ENCODE measurements at regions not wholly inside any gene's neighbourhood (a gene's known extent, or its start where the extent isn't known, plus 50 kb on each side); places are given as distances from the start of the nearest gene placed in this dataset.
"Not testable (repeated sequence)": the region's sequence is repeated elsewhere in the genome, so short reads cannot be mapped to it uniquely, and the experiment has no call there.

- Histone ChIP-seq H3K36me3 (ENCODE audit: insufficient read depth) (no peaks in the 10 kb centered on the region), H3K9ac (no peak overlapping the region), H2AFZ (ENCODE audit: low read depth) (no peak overlapping the region), H4K20me1 (ENCODE audit: insufficient read depth) (no peaks in the 10 kb centered on the region), H3K27me3 (ENCODE audit: insufficient read depth, low read depth) (no peaks in the 10 kb centered on the region), H3K4me1 (ENCODE audit: low read depth, poor library complexity, severe bottlenecking) (peaks cover 4% of the 10 kb centered on the region), H3K79me2 (ENCODE audit: insufficient read depth, low read depth) (no peaks in the 10 kb centered on the region), H3K4me2 (no peak overlapping the region), H3K27ac (no peak overlapping the region), H3K4me3 (IDR thresholded peaks at IDR 0.05; ENCODE audit: insufficient read depth, low read depth, low read length) (no peak overlapping the region)
- no peak for TF ChIP-seq CTCF (conservative IDR thresholded peaks at IDR 0.05; ENCODE audit: low read depth, low read length)
Measured at GRCh38 chr7:32802305-32802910, 89.2 kb downstream of the KBTBD2 start.

GRCh38 chr7:32793053-32793452 lies 98.5 kb downstream of the KBTBD2 start:
- H4K20me1 ChIP-seq (ENCODE audit: insufficient read depth); H3K27ac ChIP-seq; H3K4me2 ChIP-seq; H3K36me3 ChIP-seq (ENCODE audit: insufficient read depth); H3K4me1 ChIP-seq (ENCODE audit: low read depth, poor library complexity, severe bottlenecking); H3K9ac ChIP-seq; H3K27me3 ChIP-seq (ENCODE audit: insufficient read depth, low read depth); H3K4me3 ChIP-seq (IDR thresholded peaks at IDR 0.05; ENCODE audit: insufficient read depth, low read depth, low read length); H2AFZ ChIP-seq (ENCODE audit: low read depth); H3K79me2 ChIP-seq (ENCODE audit: insufficient read depth, low read depth): not testable (repeated sequence)

GRCh38 chr7:32790766-32791430 lies 100.7 kb downstream of the KBTBD2 start:
- not testable (repeated sequence) for H3K79me2 ChIP-seq (ENCODE audit: insufficient read depth, low read depth); H3K27me3 ChIP-seq (ENCODE audit: insufficient read depth, low read depth)

GRCh38 chr7:32789266-32789665 lies 102.3 kb downstream of the KBTBD2 start:
- not testable (repeated sequence) for H3K27ac ChIP-seq; H3K4me2 ChIP-seq; H3K9ac ChIP-seq; H3K4me3 ChIP-seq (IDR thresholded peaks at IDR 0.05; ENCODE audit: insufficient read depth, low read depth, low read length); H2AFZ ChIP-seq (ENCODE audit: low read depth); H4K20me1 ChIP-seq (ENCODE audit: insufficient read depth); H3K27me3 ChIP-seq (ENCODE audit: insufficient read depth, low read depth); H3K4me1 ChIP-seq (ENCODE audit: low read depth, poor library complexity, severe bottlenecking); H3K79me2 ChIP-seq (ENCODE audit: insufficient read depth, low read depth); H3K36me3 ChIP-seq (ENCODE audit: insufficient read depth)

More at GRCh38 chr7:32790766-32791430, 100.7 kb downstream of the KBTBD2 start:
- H3K4me2 ChIP-seq; H3K4me3 ChIP-seq (IDR thresholded peaks at IDR 0.05; ENCODE audit: insufficient read depth, low read depth, low read length); H3K36me3 ChIP-seq (ENCODE audit: insufficient read depth); H3K4me1 ChIP-seq (ENCODE audit: low read depth, poor library complexity, severe bottlenecking); H4K20me1 ChIP-seq (ENCODE audit: insufficient read depth); H3K9ac ChIP-seq; H3K27ac ChIP-seq; H2AFZ ChIP-seq (ENCODE audit: low read depth): not testable (repeated sequence)

GRCh38 chr7:32788174-32788573 lies 103.4 kb downstream of the KBTBD2 start:
- H3K4me3 ChIP-seq (IDR thresholded peaks at IDR 0.05; ENCODE audit: insufficient read depth, low read depth, low read length); H4K20me1 ChIP-seq (ENCODE audit: insufficient read depth); H3K9ac ChIP-seq; H3K27me3 ChIP-seq (ENCODE audit: insufficient read depth, low read depth); H3K79me2 ChIP-seq (ENCODE audit: insufficient read depth, low read depth); H3K4me2 ChIP-seq; H3K36me3 ChIP-seq (ENCODE audit: insufficient read depth); H3K4me1 ChIP-seq (ENCODE audit: low read depth, poor library complexity, severe bottlenecking); H2AFZ ChIP-seq (ENCODE audit: low read depth); H3K27ac ChIP-seq: not testable (repeated sequence)

GRCh38 chr7:32785365-32785944 lies 106.1 kb downstream of the KBTBD2 start:
- not testable (repeated sequence) for H4K20me1 ChIP-seq (ENCODE audit: insufficient read depth); H3K36me3 ChIP-seq (ENCODE audit: insufficient read depth); H3K79me2 ChIP-seq (ENCODE audit: insufficient read depth, low read depth); H3K4me3 ChIP-seq (IDR thresholded peaks at IDR 0.05; ENCODE audit: insufficient read depth, low read depth, low read length); H3K27me3 ChIP-seq (ENCODE audit: insufficient read depth, low read depth); H3K4me1 ChIP-seq (ENCODE audit: low read depth, poor library complexity, severe bottlenecking); H2AFZ ChIP-seq (ENCODE audit: low read depth); H3K27ac ChIP-seq; H3K4me2 ChIP-seq; H3K9ac ChIP-seq

- not testable (repeated sequence) for H3K4me1 ChIP-seq (ENCODE audit: low read depth, poor library complexity, severe bottlenecking); H4K20me1 ChIP-seq (ENCODE audit: insufficient read depth); H3K36me3 ChIP-seq (ENCODE audit: insufficient read depth); H3K27me3 ChIP-seq (ENCODE audit: insufficient read depth, low read depth); H3K9ac ChIP-seq; H3K79me2 ChIP-seq (ENCODE audit: insufficient read depth, low read depth); H3K4me3 ChIP-seq (IDR thresholded peaks at IDR 0.05; ENCODE audit: insufficient read depth, low read depth, low read length); H3K27ac ChIP-seq; H3K4me2 ChIP-seq; H2AFZ ChIP-seq (ENCODE audit: low read depth)
Measured at GRCh38 chr7:32779895-32780294, 111.7 kb downstream of the KBTBD2 start.

Data from KMS-11 (cell line).